ENCODE measurements at regions not wholly inside any gene's neighbourhood (a gene's known extent, or its start where the extent isn't known, plus 50 kb on each side); places are given as distances from the start of the nearest gene placed in this dataset.

DNA sequence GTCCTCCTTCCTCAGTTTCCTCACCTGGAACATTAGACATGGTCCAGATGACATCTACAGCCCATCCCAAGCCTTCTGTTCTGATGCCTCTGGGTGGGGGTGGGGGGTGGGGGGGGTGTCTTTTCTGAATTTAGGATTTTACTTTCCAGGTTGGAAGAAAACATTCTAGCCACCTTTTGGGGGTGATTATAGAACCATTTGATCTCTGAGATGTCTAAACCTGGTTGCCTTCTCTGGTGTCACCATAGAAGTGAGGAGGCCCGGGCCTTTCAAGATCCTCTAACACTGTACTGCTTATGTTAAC is 411.0 kb upstream of the ZMIZ1 start:
- no peak for TF ChIP-seq CTCF (IDR thresholded peaks at IDR 0.05)
- no peak for TF ChIP-seq POLR2A (IDR thresholded peaks at IDR 0.05)

Data from thyroid gland (tissue), 4 donors.